Stimulated activated CD4-positive, alpha-beta T cell treated with anti-CD3 and anti-CD28 coated beads, Interleukin-1b, Interleukin-23, amount 100 ng/mL, for 24 hours (primary cell): ENCODE measurements at regions not wholly inside any gene's neighbourhood (a gene's known extent, or its start where the extent isn't known, plus 50 kb on each side); places are given as distances from the start of the nearest gene placed in this dataset.
"Not testable (repeated sequence)": the region's sequence is repeated elsewhere in the genome, so short reads cannot be mapped to it uniquely, and the experiment has no call there.

Source experiments
- DNase-seq, 4 experiments: peaks; one replicate each; pipeline ENCODE4 v3.0.0-alpha.2; 2020; ENCODE audit warnings: low read depth in 4 of 4, low spot score in 1 of 4

DNA sequence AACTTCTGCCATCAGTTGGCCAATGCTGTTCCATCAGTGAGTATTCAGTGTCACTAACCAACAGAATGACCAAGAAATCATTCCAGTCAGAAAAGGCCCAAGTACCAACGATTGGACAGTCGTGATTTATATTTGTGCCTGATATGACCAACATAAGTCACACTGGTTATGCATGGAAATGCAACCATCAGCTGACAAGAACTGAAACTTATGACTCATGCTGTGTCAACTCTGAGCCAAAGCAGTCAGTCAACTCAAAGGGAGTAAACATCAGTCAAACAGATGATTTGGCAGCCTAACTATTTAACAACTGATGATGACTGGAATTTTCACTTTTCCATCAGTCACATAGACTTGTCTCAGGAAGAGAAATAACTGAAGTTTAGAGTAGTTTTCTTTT is 142.4 kb downstream of the ANXA2 start:
- DNase-seq: peak in 1 of 4 experiments; percentile 9

DNA sequence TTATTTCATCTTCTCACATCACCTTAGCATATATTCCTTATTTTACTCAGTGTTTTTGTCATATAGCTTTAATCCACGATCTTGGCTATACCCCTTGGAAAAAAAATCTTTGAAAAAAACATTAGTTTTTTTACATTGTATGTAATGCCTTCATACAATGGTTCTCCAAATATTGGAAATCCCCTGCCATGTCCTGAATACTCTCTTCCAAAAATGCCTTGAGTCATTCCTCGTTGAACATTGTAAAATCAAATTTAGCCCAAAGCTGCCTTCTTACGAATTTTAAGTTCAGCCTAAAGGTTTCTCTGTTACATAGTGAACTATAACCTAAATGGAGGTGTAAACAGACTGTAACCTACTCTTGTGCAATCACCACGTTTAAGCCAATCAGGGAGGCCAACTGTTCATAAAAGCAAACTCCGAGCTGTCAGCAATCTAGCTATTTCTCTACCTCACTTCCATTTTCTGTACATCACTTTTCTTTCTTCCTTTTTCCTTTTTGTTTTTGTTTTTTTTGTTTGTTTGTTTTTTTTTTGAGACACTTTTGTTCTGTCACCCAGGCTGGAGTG is 140.1 kb downstream of the ANXA2 start:
- no peak for DNase-seq

DNA sequence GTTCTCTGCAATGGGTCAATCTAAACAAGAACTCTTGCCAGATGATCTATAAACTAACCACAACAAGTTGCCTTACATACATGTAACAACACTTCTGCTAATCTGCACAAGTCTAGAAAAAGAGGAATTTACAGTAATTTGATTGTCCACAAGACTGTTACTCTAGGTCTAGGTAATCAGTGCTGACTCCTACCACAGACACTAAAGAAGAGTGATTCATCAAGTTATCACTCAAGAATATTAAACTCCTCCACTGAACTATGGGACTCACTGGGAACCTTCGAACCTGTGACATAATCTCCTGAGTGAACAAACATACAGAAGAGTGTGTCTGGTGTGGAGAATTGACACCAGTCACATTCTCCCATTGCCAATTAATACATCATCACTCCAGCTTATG is 138.3 kb downstream of the ANXA2 start:
- no peak for DNase-seq

DNA sequence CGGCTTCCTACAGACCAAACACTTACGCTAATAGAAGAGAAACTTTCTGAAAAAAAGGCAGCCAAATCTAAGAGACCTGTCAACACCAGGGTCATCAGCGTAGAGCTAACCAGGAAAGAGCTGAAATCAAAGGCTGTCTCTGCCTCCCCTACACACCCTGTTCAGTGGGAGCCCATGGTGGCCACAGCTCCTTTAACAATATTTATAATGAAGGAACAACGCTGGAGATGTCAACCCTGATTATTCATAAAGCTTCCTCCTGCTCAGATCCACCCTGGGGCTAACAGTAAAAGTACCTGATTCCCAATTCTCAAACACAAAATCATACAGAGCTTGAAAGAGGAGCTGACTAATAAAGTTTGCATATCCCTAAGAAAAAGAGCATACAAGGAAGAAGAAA is 133.7 kb downstream of the ANXA2 start:
- no peak for DNase-seq

DNA sequence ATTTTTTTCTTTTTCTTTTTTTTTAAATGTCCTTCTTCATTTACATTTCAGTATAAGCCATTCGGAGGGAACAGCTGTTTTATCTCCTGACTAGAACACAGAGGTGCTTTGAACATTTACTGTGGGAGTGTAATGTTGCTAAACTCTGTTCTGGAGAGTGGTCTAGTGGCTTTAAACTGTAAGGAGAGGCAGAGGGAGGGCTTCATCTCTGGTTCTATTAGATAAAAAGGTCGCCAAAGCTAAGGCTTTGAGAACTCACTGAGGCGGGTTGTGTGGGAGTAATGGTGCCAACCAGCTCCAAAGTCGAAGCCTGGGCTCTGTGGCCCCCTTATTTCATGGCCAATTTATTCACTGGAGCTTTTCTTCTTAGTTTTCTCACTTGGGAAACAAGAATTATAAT is 133.2 kb downstream of the ANXA2 start:
- no peak for DNase-seq

DNA sequence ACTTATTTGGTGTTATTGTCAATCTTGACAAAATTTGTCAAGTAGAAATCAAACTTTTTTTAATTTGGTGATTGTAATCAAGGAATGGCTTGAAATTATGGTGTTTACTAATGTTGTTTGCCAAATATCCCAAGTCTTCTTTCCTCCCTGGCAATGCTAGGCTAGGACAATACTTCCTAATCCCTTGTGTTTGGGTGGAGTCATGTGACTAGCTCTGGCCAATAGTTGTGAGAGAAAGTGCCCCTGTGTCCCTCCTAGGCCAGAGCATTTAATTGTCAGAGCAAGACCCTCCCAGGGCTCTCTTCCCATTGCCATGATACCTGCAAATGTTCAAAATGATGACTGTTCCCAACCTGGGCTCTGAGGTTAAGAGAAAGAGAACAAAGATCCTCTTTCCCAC is 132.7 kb downstream of the ANXA2 start:
- DNase-seq: no peak

DNA sequence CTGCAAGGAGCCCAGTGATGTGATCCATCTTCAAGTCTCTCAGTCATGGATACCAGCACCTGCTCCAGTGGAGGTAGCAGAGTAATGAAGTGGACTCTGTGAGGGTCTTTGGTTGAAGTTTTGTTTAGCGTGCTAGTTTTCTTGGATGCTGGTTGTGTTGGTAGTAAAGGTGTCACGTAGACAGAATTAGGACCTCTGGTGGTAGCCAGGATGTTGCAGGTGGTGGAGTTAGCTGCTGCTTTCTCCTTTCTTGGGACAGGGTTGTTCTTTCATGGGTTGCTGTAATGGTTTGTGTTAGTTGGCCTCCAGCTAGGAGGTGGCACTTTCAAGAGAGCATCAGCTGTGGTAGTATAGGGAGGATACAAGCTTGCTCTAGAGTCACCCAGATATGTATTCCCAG is 125.2 kb downstream of the ANXA2 start:
- DNase-seq: no peak

DNA sequence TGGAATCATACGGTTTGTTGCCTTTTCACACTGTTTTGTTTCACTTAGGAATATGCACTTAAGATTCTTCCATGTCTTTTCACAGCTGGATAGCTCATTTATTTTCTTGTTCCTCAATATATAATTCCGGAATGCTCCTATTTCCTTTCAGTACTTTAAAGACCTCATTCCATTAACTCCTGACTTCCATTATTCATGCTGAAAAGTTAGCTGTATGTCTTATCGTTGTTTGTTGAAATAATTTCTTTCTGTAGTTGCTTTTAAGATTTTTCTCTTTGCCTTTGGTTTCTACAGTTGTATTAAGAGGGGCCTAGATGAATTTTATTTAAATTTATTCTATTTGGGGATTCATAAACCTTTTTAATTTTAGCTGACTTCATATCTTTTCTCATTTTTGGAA is 122.2 kb downstream of the ANXA2 start:
- no peak for DNase-seq

DNA sequence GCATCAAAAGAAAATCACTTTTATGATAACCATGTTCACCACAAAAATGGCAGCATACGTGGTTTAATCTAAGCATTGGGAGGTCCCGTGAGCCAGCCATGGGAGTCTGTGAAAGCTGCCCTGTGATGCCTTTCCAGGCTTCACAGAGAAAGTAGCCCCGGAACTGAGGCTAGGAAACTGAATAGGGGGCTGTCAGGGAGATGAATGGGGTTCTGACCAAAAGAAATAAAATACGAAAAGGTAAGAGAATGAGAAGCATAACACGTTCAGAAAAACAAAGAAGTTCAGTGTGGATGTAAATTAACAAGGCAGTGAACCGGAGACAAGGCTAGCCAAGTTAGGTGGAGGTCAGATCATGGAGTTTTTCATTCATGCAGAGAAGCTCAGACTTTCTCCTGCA is 118.9 kb downstream of the ANXA2 start:
- no peak for DNase-seq

DNA sequence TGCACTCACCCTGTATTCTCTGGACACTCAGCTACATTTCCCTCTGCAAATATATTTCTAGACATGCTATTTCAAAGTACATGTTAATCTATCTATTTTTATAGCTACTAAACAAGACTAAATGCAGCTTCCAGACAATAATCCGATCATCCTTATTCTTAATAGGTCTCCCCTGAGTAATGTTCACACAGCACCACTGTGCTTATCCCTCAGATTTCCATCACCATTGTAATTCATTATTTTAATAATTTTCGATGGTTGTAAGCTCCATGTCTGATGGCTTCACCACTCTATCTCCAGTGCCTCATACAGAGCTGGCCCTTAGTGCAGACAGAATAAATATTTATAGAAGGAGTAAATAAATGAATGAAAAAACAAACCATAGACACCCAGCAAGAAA is 117.5 kb downstream of the ANXA2 start:
- DNase-seq: no peak

DNA sequence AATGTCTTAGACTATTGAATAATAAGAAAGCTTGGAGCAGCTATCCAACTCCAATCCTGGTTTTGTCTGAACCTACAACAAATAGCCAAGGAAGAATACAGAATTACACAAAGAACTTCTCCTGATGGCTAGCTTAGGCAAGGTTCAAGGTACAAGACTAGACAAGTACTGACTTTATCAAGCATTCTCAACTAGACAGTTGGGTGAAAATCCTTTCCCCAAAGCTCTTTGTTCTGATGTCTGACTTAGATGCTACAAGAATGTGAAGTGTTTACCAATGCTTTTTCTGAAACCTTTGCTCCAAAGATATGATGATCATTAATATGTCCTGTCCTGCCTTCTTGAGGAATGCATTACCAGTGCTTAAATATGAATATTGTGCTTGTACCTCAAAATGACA is 113.8 kb downstream of the ANXA2 start:
- no peak for DNase-seq

DNA sequence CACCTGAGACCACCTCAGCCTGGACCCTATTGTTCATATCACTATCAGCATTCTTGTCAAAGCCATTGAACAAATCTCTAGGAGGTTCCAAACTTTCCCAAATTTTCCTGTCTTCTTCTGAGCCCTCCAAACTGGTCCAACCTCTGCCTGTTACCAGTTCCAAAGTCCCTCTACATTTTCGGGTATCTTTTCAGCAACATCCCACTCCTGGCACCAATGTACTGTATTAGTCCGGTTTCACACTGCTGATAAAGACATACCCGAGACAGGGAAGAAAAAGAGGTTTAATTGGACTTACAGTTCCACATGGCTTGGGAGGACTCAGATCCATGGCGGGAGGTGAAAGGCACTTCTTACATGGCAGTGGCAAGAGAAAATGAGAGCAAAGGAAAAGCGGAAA is 101.9 kb downstream of the ANXA2 start:
- DNase-seq: not testable (repeated sequence)

DNA sequence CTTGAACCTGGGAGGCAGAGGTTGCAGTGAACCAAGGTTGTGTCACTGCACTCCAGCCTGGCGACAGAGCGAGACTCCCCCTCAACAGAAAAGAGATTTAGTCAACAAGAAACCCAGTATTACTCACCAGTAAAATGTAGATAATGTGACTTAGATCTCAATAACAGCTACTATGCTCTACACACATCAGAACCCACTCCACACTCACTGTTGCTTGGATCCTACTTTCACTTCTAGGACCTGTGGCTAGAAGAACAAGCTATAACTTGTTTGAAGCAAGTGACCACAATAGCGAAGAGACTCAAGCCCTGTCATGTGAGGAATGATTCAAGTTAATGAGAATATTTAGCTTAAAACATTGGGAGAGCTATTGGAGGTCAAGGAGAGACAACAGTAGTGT is 100.7 kb downstream of the ANXA2 start:
- no peak for DNase-seq
